Astrocyte (in vitro differentiated cells and primary cell): ENCODE measurements at regions not wholly inside any gene's neighbourhood (a gene's known extent, or its start where the extent isn't known, plus 50 kb on each side); places are given as distances from the start of the nearest gene placed in this dataset.

ENCODE experiments used
- DNase-seq: peaks from one replicate; pipeline ENCODE4 v3.0.0-alpha.2; 2010; ENCODE audit warnings: low read depth
- FAIRE-seq: peaks from 2 replicates; lab custom pipeline; 2011; peaks lifted over from hg19 to GRCh38; lab: Jason Lieb, UNC
- H2AFZ ChIP-seq: 2 replicates; pipeline ENCODE4 v1.6.0; 2012; ENCODE audit warnings: low read depth, low read length, inconsistent platforms
- H3K27ac ChIP-seq: 2 replicates; pipeline ENCODE4 v1.5.1; 2011; ENCODE audit warnings: low read depth, low read length, inconsistent platforms
- H3K27me3 ChIP-seq: 2 replicates; pipeline ENCODE4 v1.6.0; 2011; ENCODE audit warnings: low read length, inconsistent platforms; ENCODE audit not compliant: insufficient read depth
- H3K36me3 ChIP-seq: 2 replicates; pipeline ENCODE4 v1.5.1; 2011; ENCODE audit warnings: low read length, inconsistent platforms; ENCODE audit not compliant: insufficient read depth
- H3K4me1 ChIP-seq: 2 replicates; pipeline ENCODE4 v1.5.1; 2011; ENCODE audit warnings: low read length, inconsistent platforms; ENCODE audit not compliant: insufficient read depth
- H3K4me2 ChIP-seq: 2 replicates; pipeline ENCODE4 v1.6.0; 2012; ENCODE audit warnings: low read length, inconsistent platforms
- H3K4me3 ChIP-seq: 2 replicates; pipeline ENCODE4 v1.5.1; 2011; ENCODE audit warnings: low read depth, mild to moderate bottlenecking, low read length, inconsistent platforms; ENCODE audit not compliant: insufficient read depth
- H3K79me2 ChIP-seq: 2 replicates; pipeline ENCODE4 v1.6.0; 2012; ENCODE audit warnings: mild to moderate bottlenecking, low read length, inconsistent platforms; ENCODE audit not compliant: insufficient read depth
- H3K9ac ChIP-seq: 2 replicates; pipeline ENCODE4 v1.6.0; 2012; ENCODE audit warnings: mild to moderate bottlenecking, low read length, inconsistent platforms
- H3K9me3 ChIP-seq: 2 replicates; pipeline ENCODE4 v1.5.1; 2012; ENCODE audit warnings: low read depth, mild to moderate bottlenecking, low read length, inconsistent platforms; ENCODE audit not compliant: insufficient read depth
- H4K20me1 ChIP-seq: 2 replicates; pipeline ENCODE4 v1.6.0; 2012; ENCODE audit warnings: low read length, inconsistent platforms; ENCODE audit not compliant: insufficient read depth
- H3K27ac Mint-ChIP-seq: one replicate; pipeline ENCODE4 v1.8.0; 2021; ENCODE audit warnings: mild to moderate bottlenecking, mixed read lengths; ENCODE audit not compliant: unreplicated experiment
- H3K27me3 Mint-ChIP-seq: one replicate; pipeline ENCODE4 v1.8.0; 2021; ENCODE audit warnings: low read depth, mixed read lengths; ENCODE audit not compliant: unreplicated experiment
- H3K36me3 Mint-ChIP-seq: one replicate; pipeline ENCODE4 v1.8.0; 2021; ENCODE audit warnings: low read depth, mixed read lengths; ENCODE audit not compliant: unreplicated experiment
- H3K4me1 Mint-ChIP-seq: one replicate; pipeline ENCODE4 v1.8.0; 2021; ENCODE audit warnings: low read depth, mixed read lengths; ENCODE audit not compliant: unreplicated experiment
- H3K4me3 Mint-ChIP-seq: one replicate; pipeline ENCODE4 v1.8.0; 2021; ENCODE audit warnings: mild to moderate bottlenecking, moderate library complexity, mixed read lengths; ENCODE audit not compliant: unreplicated experiment
- H3K9me3 Mint-ChIP-seq: one replicate; pipeline ENCODE4 v1.8.0; 2021; ENCODE audit warnings: mild to moderate bottlenecking, mixed read lengths; ENCODE audit not compliant: unreplicated experiment
- EZH2 ChIP-seq: IDR thresholded peaks from 2 replicates; pipeline ENCODE4 v1.6.1; 2012; ENCODE audit warnings: mild to moderate bottlenecking, low read length, inconsistent platforms; ENCODE audit not compliant: insufficient read depth
- TF ChIP-seq, protein P1 (sequence below): IDR thresholded peaks from 2 replicates; pipeline ENCODE4 v1.5.1; 2011; ENCODE audit warnings: low read depth, mild to moderate bottlenecking, inconsistent platforms, low read length, moderate library complexity; ENCODE audit not compliant: insufficient read depth

DNA sequence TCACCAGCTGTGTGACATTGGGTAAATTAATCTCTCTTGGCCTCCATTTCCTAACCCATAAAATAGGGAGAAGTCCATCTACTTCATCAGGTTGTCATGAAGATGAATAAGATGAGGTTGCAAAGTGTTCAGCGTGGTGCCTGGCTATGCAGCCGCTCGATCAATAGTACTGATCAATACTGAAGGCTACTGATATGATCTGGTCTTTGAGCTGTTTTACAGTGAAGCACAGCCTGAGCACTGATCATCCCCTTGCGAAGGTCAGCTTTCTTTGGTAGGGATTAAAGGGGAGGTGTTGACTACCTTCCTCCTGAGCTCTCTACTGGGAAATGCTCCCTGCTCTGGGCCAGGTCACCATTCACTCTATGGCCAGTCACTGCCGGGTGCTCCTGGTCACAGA, 108.4 kb upstream of the NOCT start:
- no peak for DNase-seq
- Histone ChIP-seq H2AFZ (no peak overlapping the region), H3K27me3 (no peaks in the 10 kb centered on the region), H3K4me3 (no peak overlapping the region), H3K79me2 (no peaks in the 10 kb centered on the region), H4K20me1 (no peaks in the 10 kb centered on the region), H3K9me3 (no peaks in the 10 kb centered on the region), H3K9ac (no peak overlapping the region), H3K4me2 (no peak overlapping the region), H3K27ac (no peak overlapping the region), H3K4me1 (peaks cover 14% of the 10 kb centered on the region), H3K36me3 (no peaks in the 10 kb centered on the region)
- no peaks in the 10 kb centered on the region for H3K9me3 Mint-ChIP-seq
- no peak for FAIRE-seq
- H3K27ac Mint-ChIP-seq: no peak overlapping the region
- H3K4me3 Mint-ChIP-seq: no peak overlapping the region
- H3K4me1 Mint-ChIP-seq: peaks cover 14% of the 10 kb centered on the region
- H3K27me3 Mint-ChIP-seq: peaks cover 2% of the 10 kb centered on the region
- no peaks in the 10 kb centered on the region for H3K36me3 Mint-ChIP-seq
- TF ChIP-seq, protein P1, sequence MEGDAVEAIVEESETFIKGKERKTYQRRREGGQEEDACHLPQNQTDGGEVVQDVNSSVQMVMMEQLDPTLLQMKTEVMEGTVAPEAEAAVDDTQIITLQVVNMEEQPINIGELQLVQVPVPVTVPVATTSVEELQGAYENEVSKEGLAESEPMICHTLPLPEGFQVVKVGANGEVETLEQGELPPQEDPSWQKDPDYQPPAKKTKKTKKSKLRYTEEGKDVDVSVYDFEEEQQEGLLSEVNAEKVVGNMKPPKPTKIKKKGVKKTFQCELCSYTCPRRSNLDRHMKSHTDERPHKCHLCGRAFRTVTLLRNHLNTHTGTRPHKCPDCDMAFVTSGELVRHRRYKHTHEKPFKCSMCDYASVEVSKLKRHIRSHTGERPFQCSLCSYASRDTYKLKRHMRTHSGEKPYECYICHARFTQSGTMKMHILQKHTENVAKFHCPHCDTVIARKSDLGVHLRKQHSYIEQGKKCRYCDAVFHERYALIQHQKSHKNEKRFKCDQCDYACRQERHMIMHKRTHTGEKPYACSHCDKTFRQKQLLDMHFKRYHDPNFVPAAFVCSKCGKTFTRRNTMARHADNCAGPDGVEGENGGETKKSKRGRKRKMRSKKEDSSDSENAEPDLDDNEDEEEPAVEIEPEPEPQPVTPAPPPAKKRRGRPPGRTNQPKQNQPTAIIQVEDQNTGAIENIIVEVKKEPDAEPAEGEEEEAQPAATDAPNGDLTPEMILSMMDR: no peak
- TF ChIP-seq EZH2: no peak

DNA sequence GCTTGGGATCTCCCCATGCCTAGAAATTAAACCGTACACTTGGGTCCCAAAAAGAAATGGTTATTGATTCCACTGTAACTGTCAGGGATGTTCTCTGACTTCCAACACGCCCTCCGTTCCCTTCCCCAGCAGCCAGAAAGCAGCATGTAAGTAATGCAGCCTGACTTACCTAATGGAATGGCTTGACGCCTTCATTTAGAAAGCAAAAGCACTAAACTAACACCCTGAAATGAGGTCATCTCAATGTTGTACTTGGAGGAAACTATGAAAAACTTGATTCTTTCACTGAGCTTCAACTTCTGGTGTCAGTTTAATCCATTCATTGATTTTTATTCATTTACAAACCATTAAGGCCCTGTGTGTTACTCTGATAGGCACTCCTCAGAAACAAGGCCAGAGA, 110.8 kb upstream of the NOCT start:
- Histone ChIP-seq H3K4me1 (no peaks in the 10 kb centered on the region), H4K20me1 (no peaks in the 10 kb centered on the region), H3K27me3 (no peaks in the 10 kb centered on the region), H2AFZ (no peak overlapping the region), H3K36me3 (no peaks in the 10 kb centered on the region), H3K9me3 (no peaks in the 10 kb centered on the region), H3K27ac (no peak overlapping the region), H3K4me2 (no peak overlapping the region), H3K4me3 (no peak overlapping the region), H3K9ac (no peak overlapping the region), H3K79me2 (no peaks in the 10 kb centered on the region)
- no peak for TF ChIP-seq EZH2
- TF ChIP-seq, protein P1: no peak
- H3K4me3 Mint-ChIP-seq: no peak overlapping the region
- no peaks in the 10 kb centered on the region for H3K9me3 Mint-ChIP-seq
- no peak overlapping the region for H3K27ac Mint-ChIP-seq
- DNase-seq (no peak), FAIRE-seq (no peak)
- no peaks in the 10 kb centered on the region for H3K36me3 Mint-ChIP-seq
- H3K4me1 Mint-ChIP-seq: peaks cover 2% of the 10 kb centered on the region
- peaks cover 2% of the 10 kb centered on the region for H3K27me3 Mint-ChIP-seq

DNA sequence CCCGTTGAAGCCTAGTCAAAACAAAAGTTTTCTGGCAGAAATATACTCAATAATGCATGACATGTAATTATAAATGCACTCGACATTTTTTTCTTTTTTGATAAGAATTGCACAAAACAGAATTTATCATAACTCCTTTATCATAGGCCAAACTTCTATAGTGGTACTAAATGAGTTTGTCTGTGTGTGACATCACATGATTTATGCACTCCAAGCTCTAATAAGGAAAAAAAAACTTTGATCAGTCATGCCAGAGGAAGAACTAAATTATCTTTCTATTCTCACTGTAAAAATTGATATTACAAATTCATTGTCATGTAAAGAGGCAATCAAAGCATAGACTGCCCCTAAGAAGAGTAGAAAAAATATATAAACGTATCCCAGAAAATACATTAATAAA, 112.4 kb upstream of the NOCT start:
- H3K4me1 Mint-ChIP-seq: peaks cover 7% of the 10 kb centered on the region
- H3K27me3 Mint-ChIP-seq: peaks cover 2% of the 10 kb centered on the region
- H3K4me3 Mint-ChIP-seq: no peak overlapping the region
- H3K27ac Mint-ChIP-seq: no peak overlapping the region
- no peak overlapping the region for H3K4me2 ChIP-seq
- no peaks in the 10 kb centered on the region for H4K20me1 ChIP-seq
- no peaks in the 10 kb centered on the region for H3K27me3 ChIP-seq
- H3K4me1 ChIP-seq: peaks cover 7% of the 10 kb centered on the region
- no peaks in the 10 kb centered on the region for H3K36me3 Mint-ChIP-seq
- no peaks in the 10 kb centered on the region for H3K36me3 ChIP-seq
- H3K9me3 ChIP-seq: no peaks in the 10 kb centered on the region
- no peak for FAIRE-seq
- no peak overlapping the region for H2AFZ ChIP-seq
- H3K79me2 ChIP-seq: no peaks in the 10 kb centered on the region
- DNase-seq: no peak
- TF ChIP-seq, protein P1: no peak
- TF ChIP-seq EZH2: no peak
- H3K27ac ChIP-seq: no peak overlapping the region
- H3K9ac ChIP-seq: no peak overlapping the region
- H3K9me3 Mint-ChIP-seq: no peaks in the 10 kb centered on the region
- H3K4me3 ChIP-seq: no peak overlapping the region
